ENCODE measurements at regions not wholly inside any gene's neighbourhood (a gene's known extent, or its start where the extent isn't known, plus 50 kb on each side); places are given as distances from the start of the nearest gene placed in this dataset.

DNA sequence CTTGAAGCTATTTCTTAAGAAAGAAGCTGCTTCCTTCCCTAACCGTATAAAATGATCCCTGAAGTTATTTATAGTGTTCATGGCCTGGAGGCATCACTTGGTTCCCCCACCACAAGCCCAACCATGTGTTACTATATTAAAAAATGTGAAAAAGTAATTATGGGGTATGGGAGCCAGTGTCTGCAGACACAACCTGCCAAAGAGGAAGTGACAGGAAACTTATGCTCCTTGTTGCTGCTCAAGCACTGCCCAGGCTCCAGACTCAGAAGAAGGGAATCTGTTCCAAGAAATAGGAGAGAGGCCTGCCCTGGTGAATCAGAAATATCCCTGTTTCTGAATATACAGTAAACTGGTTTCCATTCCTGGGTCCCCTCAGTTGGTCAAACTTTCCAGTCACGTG lies 217.2 kb upstream of the BMP4 start:
- DNase-seq (ENCODE audit: low read depth in 2 of 2): no peak

GRCh38 chr14:54174457-54174856 lies 217.8 kb upstream of the BMP4 start:
- no peak for DNase-seq (ENCODE audit: low read depth in 2 of 2)

GRCh38 chr14:54175298-54175942 lies 218.8 kb upstream of the BMP4 start:
- DNase-seq (ENCODE audit: low read depth in 2 of 2): peak in 1 of 2 donors; percentile 2

- no peak for DNase-seq (ENCODE audit: low read depth in 2 of 2)
These were observed 219.8 kb upstream of the CDKN3 start for GRCh38 chr14:54177019-54177418.

- no peak for DNase-seq (ENCODE audit: low read depth in 2 of 2)
These were observed 218.9 kb upstream of the CDKN3 start for GRCh38 chr14:54177641-54178621.

DNA sequence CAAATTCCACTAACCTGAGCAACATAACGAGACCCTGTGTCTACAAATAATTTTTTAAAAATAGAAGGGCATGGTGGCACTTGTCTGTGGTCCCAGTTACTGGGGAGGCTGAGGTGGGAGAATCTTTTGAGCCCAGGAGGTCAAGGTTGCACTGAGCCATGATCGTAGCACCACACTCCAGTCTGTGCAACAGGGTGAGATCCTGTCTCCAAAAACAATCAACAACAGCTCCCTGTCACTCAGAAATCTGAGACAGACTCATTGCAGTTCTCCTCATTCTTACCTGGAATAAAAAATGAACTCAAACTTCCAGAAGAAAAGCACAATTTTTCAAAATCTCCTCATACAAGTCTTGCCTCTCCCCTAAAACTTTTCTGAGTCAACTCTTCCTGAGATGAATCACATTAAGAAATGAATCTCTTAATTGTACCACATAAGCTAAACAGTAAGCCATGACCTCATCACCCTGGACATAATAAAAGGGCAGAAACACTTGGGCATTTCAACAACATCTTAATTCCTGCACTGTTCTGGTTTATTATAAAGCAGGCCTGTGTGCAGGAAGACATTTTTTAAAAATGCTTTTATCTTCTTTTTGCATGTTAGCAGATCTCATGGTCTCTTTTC lies 214.3 kb upstream of the CDKN3 start:
- no peak for DNase-seq (ENCODE audit: low read depth in 2 of 2)

DNA sequence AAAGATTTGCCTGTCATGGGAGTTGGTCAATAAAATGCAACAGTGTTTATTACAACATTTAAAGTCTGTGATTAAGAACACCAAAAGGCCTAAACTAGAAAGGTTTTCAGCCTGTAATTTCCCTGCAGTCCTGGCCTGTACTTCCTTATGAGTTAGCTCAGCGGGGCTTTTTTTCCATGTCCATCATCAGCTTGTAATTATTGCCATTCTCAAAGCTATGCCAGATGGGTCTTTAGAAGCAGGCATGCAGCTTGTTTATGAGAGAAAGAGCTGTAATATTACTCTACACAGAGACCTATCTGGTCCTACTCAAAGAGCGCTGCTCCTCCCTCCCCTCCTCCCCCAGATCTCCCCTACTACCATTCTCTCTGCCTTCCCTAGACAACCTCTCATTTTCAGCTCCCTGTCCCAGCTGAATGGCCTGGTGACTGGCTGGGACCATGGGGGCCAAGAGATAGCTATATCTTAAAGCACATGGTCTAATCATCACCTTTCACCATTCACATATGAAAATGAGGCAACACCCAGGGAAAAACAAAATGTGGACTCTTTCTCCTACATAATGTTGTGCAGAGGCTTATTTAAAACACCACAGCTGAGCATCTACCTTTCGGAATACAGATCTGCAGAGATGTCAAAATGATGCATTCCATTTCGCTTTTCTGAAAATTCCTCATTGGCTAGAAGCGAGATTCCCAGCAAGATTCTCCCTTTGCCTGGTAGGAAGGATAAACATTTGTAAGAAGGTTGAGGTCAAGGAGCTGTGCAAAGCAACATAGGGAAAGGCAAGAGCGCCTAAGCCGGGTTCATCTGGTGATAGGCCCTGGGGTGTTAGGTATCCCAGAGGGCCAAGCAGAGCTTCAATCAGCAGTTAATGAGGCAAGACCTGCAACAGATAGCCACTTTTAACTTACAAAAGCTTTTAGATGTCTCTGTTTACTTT lies 209.7 kb upstream of the CDKN3 start:
- DNase-seq (ENCODE audit: low read depth in 2 of 2): no peak

GRCh38 chr14:54188064-54188666 lies 208.6 kb upstream of the CDKN3 start:
- DNase-seq (ENCODE audit: low read depth in 2 of 2): no peak

GRCh38 chr14:54189333-54189732 lies 207.5 kb upstream of the CDKN3 start:
- DNase-seq (ENCODE audit: low read depth in 2 of 2): no peak

DNA sequence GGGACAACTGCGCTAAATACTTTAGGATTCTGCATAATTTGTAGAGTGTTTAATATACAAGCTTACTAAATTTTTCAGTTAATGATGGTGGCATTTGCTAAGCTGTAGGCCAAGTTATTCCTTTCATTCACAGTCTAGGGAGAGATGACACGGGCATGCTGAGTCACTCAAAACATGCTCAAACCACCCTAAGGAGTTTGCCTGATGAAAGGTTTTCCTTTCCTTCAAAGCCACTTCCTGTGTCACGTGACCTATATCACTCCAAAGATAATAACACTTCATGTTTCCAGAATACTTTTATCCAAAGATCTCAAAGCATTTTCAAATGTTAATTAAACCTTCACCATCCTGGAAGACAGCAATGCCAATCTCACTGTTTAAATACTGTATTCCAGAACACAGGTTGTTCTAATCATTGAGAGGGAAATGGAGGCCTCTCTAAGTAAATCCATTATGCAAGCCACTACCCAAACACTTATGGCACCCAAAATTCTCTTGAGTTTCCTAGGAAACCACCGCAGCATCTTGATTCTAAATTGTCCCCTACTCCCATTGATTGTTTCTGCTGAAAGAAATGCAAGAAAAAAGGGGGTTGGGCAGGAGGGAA lies 207.0 kb upstream of the CDKN3 start:
- no peak for DNase-seq (ENCODE audit: low read depth in 2 of 2)

DNA sequence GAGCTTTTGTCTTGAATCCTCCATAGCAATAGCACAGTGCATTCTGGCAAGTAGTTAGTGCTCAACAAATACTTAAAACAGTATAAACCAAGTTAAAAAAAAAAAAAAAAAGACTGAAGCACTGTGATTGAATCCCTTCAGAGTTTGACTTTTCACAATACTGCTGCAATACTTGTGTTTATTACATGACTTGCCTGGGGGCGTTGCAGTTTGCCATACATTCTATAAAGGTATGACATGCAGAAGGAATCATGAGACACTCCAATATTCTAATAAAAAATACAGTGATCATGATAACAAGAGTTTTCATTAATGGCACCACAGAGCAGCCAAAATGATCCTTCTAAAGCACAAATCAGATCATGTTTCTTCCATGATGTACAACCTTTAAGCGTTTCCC lies 205.0 kb upstream of the CDKN3 start:
- DNase-seq (ENCODE audit: low read depth in 2 of 2): no peak

DNA sequence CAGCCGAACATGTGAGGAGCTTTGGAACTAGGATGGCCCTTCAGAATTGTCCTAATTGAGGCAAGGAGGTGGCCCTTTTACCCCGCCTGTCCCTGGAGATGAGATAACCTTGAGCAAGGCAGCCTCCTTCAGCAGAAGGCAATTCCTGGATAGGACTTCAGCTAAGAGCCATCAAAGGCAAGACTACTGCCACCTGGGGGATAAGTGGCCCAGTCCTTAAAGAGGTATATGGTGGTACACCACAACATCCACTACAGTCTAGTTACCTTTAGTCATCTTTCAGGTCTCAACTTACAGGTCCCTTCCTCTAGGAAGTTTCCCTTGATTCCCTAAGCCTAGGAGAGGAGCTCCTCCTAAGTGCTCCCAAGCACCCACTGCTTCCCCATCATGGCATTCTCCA lies 204.2 kb upstream of the CDKN3 start:
- DNase-seq (ENCODE audit: low read depth in 2 of 2): no peak

DNA sequence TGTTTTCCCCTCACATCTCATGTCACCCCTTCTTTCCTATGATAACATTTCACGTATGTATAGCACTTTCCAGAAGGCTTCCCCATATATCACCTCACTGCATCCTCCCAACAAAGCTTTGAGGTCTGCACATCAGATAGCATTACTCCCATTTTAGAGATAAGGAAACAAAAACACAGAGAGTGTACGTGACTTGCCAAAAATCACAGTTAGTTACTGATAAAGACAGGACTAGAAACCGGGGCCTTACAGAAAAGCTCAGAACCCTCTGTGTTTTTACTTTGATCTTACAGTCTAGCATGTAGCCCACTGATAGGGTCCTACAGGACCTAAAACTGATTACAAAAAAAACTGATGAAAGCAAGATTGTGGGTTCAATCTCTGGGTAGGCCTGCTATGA lies 202.9 kb upstream of the CDKN3 start:
- DNase-seq (ENCODE audit: low read depth in 2 of 2): no peak

- no peak for DNase-seq (ENCODE audit: low read depth in 2 of 2)
These were observed 202.3 kb upstream of the CDKN3 start for GRCh38 chr14:54194501-54194900.

- no peak for DNase-seq (ENCODE audit: low read depth in 2 of 2)
These were observed 199.4 kb upstream of the CDKN3 start for GRCh38 chr14:54197369-54197768.

DNA sequence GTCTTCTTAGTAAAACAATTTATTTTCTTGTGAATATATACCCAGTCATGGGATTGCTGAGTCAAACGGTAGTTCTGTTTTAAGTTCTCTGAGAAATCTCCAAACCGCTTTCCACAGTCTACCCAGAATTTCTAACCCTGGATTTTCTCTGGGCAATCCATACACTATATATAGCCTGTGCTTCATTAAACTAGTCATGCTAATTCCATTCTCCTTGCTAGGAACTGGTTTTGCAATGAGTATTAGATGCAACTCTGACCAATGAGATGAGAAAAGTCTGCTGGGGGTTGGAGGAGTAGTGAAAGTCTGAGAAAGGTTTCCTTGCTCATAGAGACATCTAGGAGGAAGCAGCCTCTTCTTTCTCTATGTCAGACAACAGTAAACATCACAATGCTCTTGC lies 196.1 kb upstream of the CDKN3 start:
- no peak for DNase-seq (ENCODE audit: low read depth in 2 of 2)

- no peak for DNase-seq (ENCODE audit: low read depth in 2 of 2)
These were observed 194.5 kb upstream of the CDKN3 start for GRCh38 chr14:54202288-54202687.

- no peak for DNase-seq (ENCODE audit: low read depth in 2 of 2)
These were observed 190.3 kb upstream of the CDKN3 start for GRCh38 chr14:54206516-54206915.

GRCh38 chr14:54207075-54207474 lies 189.7 kb upstream of the CDKN3 start:
- DNase-seq (ENCODE audit: low read depth in 2 of 2): no peak
